ENCODE measurements at regions not wholly inside any gene's neighbourhood (a gene's known extent, or its start where the extent isn't known, plus 50 kb on each side); places are given as distances from the start of the nearest gene placed in this dataset.
"Not testable (repeated sequence)": the region's sequence is repeated elsewhere in the genome, so short reads cannot be mapped to it uniquely, and the experiment has no call there.

- not testable (repeated sequence) for H3K27me3 ChIP-seq (replicated peaks; ENCODE audit: control insufficient read depth, insufficient read depth, low read length, poor library complexity, severe bottlenecking); H3K4me3 ChIP-seq (ENCODE audit: insufficient read depth, low read depth, low read length, poor library complexity, severe bottlenecking); H3K36me3 ChIP-seq (ENCODE audit: control insufficient read depth, insufficient read depth, low read length); H3K4me1 ChIP-seq (ENCODE audit: control insufficient read depth, insufficient read depth, low read length, poor library complexity, severe bottlenecking); H3K9me3 ChIP-seq (ENCODE audit: control insufficient read depth, low read length); H3K27ac ChIP-seq (ENCODE audit: insufficient read depth, low read length, poor library complexity, severe bottlenecking); DNase-seq
Measured at GRCh38 chr21:5153842-5154640, 5367.3 kb upstream of the TPTE start.

GRCh38 chr21:5154641-5154982 is 5366.8 kb upstream of the TPTE start:
- not testable (repeated sequence) for H3K27me3 ChIP-seq (replicated peaks; ENCODE audit: control insufficient read depth, insufficient read depth, low read length, poor library complexity, severe bottlenecking); H3K4me3 ChIP-seq (ENCODE audit: insufficient read depth, low read depth, low read length, poor library complexity, severe bottlenecking); H3K27ac ChIP-seq (ENCODE audit: insufficient read depth, low read length, poor library complexity, severe bottlenecking); H3K9me3 ChIP-seq (ENCODE audit: control insufficient read depth, low read length); H3K4me1 ChIP-seq (ENCODE audit: control insufficient read depth, insufficient read depth, low read length, poor library complexity, severe bottlenecking); H3K36me3 ChIP-seq (ENCODE audit: control insufficient read depth, insufficient read depth, low read length)
- peak; percentile 78 to 87 (median 83) for DNase-seq

- not testable (repeated sequence) for DNase-seq; H3K27ac ChIP-seq (ENCODE audit: insufficient read depth, low read length, poor library complexity, severe bottlenecking); H3K4me3 ChIP-seq (ENCODE audit: insufficient read depth, low read depth, low read length, poor library complexity, severe bottlenecking); H3K9me3 ChIP-seq (ENCODE audit: control insufficient read depth, low read length); H3K36me3 ChIP-seq (ENCODE audit: control insufficient read depth, insufficient read depth, low read length); H3K27me3 ChIP-seq (replicated peaks; ENCODE audit: control insufficient read depth, insufficient read depth, low read length, poor library complexity, severe bottlenecking); H3K4me1 ChIP-seq (ENCODE audit: control insufficient read depth, insufficient read depth, low read length, poor library complexity, severe bottlenecking)
Measured at GRCh38 chr21:5162693-5163574, 5358.4 kb upstream of the TPTE start.

GRCh38 chr21:5165829-5166228 is 5355.6 kb upstream of the TPTE start:
- not testable (repeated sequence) for H3K27ac ChIP-seq (ENCODE audit: insufficient read depth, low read length, poor library complexity, severe bottlenecking); DNase-seq; H3K36me3 ChIP-seq (ENCODE audit: control insufficient read depth, insufficient read depth, low read length); H3K9me3 ChIP-seq (ENCODE audit: control insufficient read depth, low read length); H3K4me1 ChIP-seq (ENCODE audit: control insufficient read depth, insufficient read depth, low read length, poor library complexity, severe bottlenecking); H3K4me3 ChIP-seq (ENCODE audit: insufficient read depth, low read depth, low read length, poor library complexity, severe bottlenecking); H3K27me3 ChIP-seq (replicated peaks; ENCODE audit: control insufficient read depth, insufficient read depth, low read length, poor library complexity, severe bottlenecking)

All from effector memory CD4-positive, alpha-beta T cell (primary cell).